Panc1 (cell line): ENCODE measurements at regions not wholly inside any gene's neighbourhood (a gene's known extent, or its start where the extent isn't known, plus 50 kb on each side); places are given as distances from the start of the nearest gene placed in this dataset.

Source experiments
- ATAC-seq: fragments of 200-7000 bp; cut with Tn5 transposase; 2 replicates; pipeline ENCODE4 v1.9.1; 2020; ENCODE audit warnings: mild to moderate bottlenecking, moderate library complexity
- BruUV-seq: library from RNA; stranded (reverse); fragments of 400-500 nt; replicated peaks from 2 replicates; lab custom pipeline; 2021; lab: Mats Ljungman, UMichigan
- CTCF ChIA-PET: fragments of 300-600 bp; sonication (Branson Sonifier 250); formaldehyde crosslinking; loops from one replicate; lab custom pipeline; 2022; ENCODE audit warnings: antibody characterized with exemption; lab: Charles Lee
- POLR2A ChIA-PET: fragments of 300-600 bp; sonication (Branson Sonifier 250); formaldehyde crosslinking; loops from one replicate; lab custom pipeline; 2022; ENCODE audit warnings: antibody characterized with exemption; lab: Charles Lee
- DNase-seq: peaks from one replicate; pipeline ENCODE4 v3.0.0-alpha.2; 2010; ENCODE audit warnings: low read depth, low spot score
- H3K27ac ChIP-seq: 2 replicates; pipeline ENCODE4 v1.5.1; 2011; ENCODE audit warnings: mild to moderate bottlenecking, low read length, inconsistent platforms
- H3K27me3 ChIP-seq: fragments of 200-500 bp; sonication (Bioruptor generic); 2 replicates; pipeline ENCODE4 v1.6.0; 2014; ENCODE audit warnings: low read length, inconsistent platforms; ENCODE audit not compliant: control insufficient read depth, insufficient read depth
- H3K36me3 ChIP-seq: fragments of 200-500 bp; sonication (Bioruptor generic); 2 replicates; pipeline ENCODE4 v1.5.1; 2014; ENCODE audit warnings: inconsistent platforms, mild to moderate bottlenecking, low read length, moderate library complexity; ENCODE audit not compliant: control insufficient read depth, insufficient read depth
- H3K4me1 ChIP-seq: 2 replicates; pipeline ENCODE4 v1.5.1; 2011; ENCODE audit warnings: inconsistent platforms, mild to moderate bottlenecking, low read length, moderate library complexity; ENCODE audit not compliant: control insufficient read depth, insufficient read depth
- H3K4me3 ChIP-seq, 2 experiments: 2 replicates each; pipeline ENCODE4 v1.5.1; 2011 to 2012; ENCODE audit warnings: low read depth in 2 of 2, low read length in 2 of 2, mild to moderate bottlenecking in 2 of 2, inconsistent platforms in 1 of 2, moderate library complexity in 1 of 2
- H3K9me3 ChIP-seq: fragments of 200-500 bp; sonication (Bioruptor generic); 2 replicates; pipeline ENCODE4 v1.5.1; 2014; ENCODE audit warnings: low read depth, mild to moderate bottlenecking, inconsistent platforms, low read length, moderate library complexity; ENCODE audit not compliant: control insufficient read depth, insufficient read depth
- CTCF ChIP-seq: fragments of 450-650 bp; IDR thresholded peaks from 2 replicates; pipeline ENCODE4 v1.5.1; 2017; ENCODE audit warnings: mild to moderate bottlenecking
- POLR2AphosphoS5 ChIP-seq: IDR thresholded peaks from 2 replicates; pipeline ENCODE4 v1.6.1; 2012; ENCODE audit warnings: mild to moderate bottlenecking, low read depth, low read length, moderate library complexity
- REST ChIP-seq, 2 experiments: IDR thresholded peaks; 2 replicates each; pipeline ENCODE4 v1.6.1; 2011 to 2012; ENCODE audit warnings: low read depth in 2 of 2, control low read depth in 1 of 2, low read length in 1 of 2, mild to moderate bottlenecking in 1 of 2, moderate library complexity in 1 of 2; ENCODE audit not compliant: insufficient read depth in 1 of 2
- SIN3A ChIP-seq: IDR thresholded peaks from 2 replicates; pipeline ENCODE4 v1.6.1; 2012; ENCODE audit warnings: low read depth, mild to moderate bottlenecking, low read length, moderate library complexity, borderline replicate concordance; ENCODE audit not compliant: insufficient read depth
- TCF7L2 ChIP-seq: IDR thresholded peaks from 2 replicates; pipeline ENCODE4 v1.6.1; 2011; ENCODE audit warnings: mild to moderate bottlenecking, low read depth, low read length, inconsistent platforms
- in situ Hi-C: cut with HindIII; loops from 2 replicates; pipeline ENCODE4 v1.10.0; 2016; ENCODE audit warnings: low sequenced_read_pairs, low pct_unique_long_range_greater_than_20kb
- intact Hi-C: fragments of 100-400 bp; cut with micrococcal nuclease; formaldehyde crosslinking; loops from one replicate; pipeline ENCODE4 v1.10.0; 2022; ENCODE audit not compliant: unreplicated experiment

GRCh38 chr12:40435951-40436350 lies 211.2 kb downstream of the LRRK2 start:
- Histone ChIP-seq H3K4me1 (no peaks in the 10 kb centered on the region), H3K9me3 (no peaks in the 10 kb centered on the region), H3K36me3 (no peaks in the 10 kb centered on the region), H3K27me3 (no peaks in the 10 kb centered on the region), H3K4me3 (no peak overlapping the region), H3K27ac (no peak overlapping the region)
- ChIA-PET POLR2A (no interaction called here), CTCF (no interaction called here)
- BruUV-seq: no TSS peak
- TF ChIP-seq CTCF (no peak), SIN3A (no peak), REST (IDR thresholded peaks at IDR 0.05; ENCODE audit: insufficient read depth in 1 of 2, low read depth in 2 of 2, low read length in 1 of 2) (no peak), POLR2AphosphoS5 (no peak), TCF7L2 (no peak)
- intact Hi-C loops: no loop called here
- DNase-seq: no peak
- in situ Hi-C loops: no loop called here
- ATAC-seq: no peak

- Histone ChIP-seq H3K9me3 (no peaks in the 10 kb centered on the region), H3K4me1 (no peaks in the 10 kb centered on the region), H3K4me3 (no peak overlapping the region), H3K27ac (no peak overlapping the region), H3K36me3 (no peaks in the 10 kb centered on the region), H3K27me3 (no peaks in the 10 kb centered on the region)
- in situ Hi-C loops: no loop called here
- TF ChIP-seq POLR2AphosphoS5 (no peak), TCF7L2 (no peak), CTCF (no peak), SIN3A (no peak), REST (IDR thresholded peaks at IDR 0.05; ENCODE audit: insufficient read depth in 1 of 2, low read depth in 2 of 2, low read length in 1 of 2) (no peak)
- DNase-seq (no peak), ATAC-seq (no peak)
- POLR2A ChIA-PET: no interaction called here
- CTCF ChIA-PET: no interaction called here
- no TSS peak for BruUV-seq
- intact Hi-C loops: no loop called here
Measured at GRCh38 chr12:40436564-40436963, 211.8 kb downstream of the LRRK2 start.
